ENCODE measurements at regions not wholly inside any gene's neighbourhood (a gene's known extent, or its start where the extent isn't known, plus 50 kb on each side); places are given as distances from the start of the nearest gene placed in this dataset.
A peak's percentile ranks its signal among the peaks of the same experiment; 100 is the strongest.

- DNase-seq (ENCODE audit: low spot score) = no peak
Observed at GRCh38 chr3:24937228-24937627, 442.6 kb upstream of the THRB start.

- peak; percentile 5 for DNase-seq (ENCODE audit: low spot score)
Observed at GRCh38 chr3:24937780-24938179, 443.1 kb upstream of the THRB start.

- no peak for DNase-seq (ENCODE audit: low spot score)
Observed at GRCh38 chr3:24943961-24944360, 449.3 kb upstream of the THRB start.

GRCh38 chr3:24944805-24945520 lies 450.3 kb upstream of the THRB start:
- no peak for DNase-seq (ENCODE audit: low spot score)

GRCh38 chr3:24945563-24945962 lies 450.9 kb upstream of the THRB start:
- no peak for DNase-seq (ENCODE audit: low spot score)

GRCh38 chr3:24947103-24947502 lies 452.5 kb upstream of the THRB start:
- DNase-seq (ENCODE audit: low spot score) = no peak

GRCh38 chr3:24951180-24951579 lies 456.5 kb upstream of the THRB start:
- no peak for DNase-seq (ENCODE audit: low spot score)

- no peak for DNase-seq (ENCODE audit: low spot score)
Observed at GRCh38 chr3:24952388-24952787, 457.7 kb upstream of the THRB start.

GRCh38 chr3:24953060-24953771 lies 458.6 kb upstream of the THRB start:
- no peak for DNase-seq (ENCODE audit: low spot score)

GRCh38 chr3:24956613-24957012 lies 462.0 kb upstream of the THRB start:
- no peak for DNase-seq (ENCODE audit: low spot score)

- DNase-seq (ENCODE audit: low spot score) = no peak
Observed at GRCh38 chr3:24958271-24958670, 463.6 kb upstream of the THRB start.

- no peak for DNase-seq (ENCODE audit: low spot score)
Observed at GRCh38 chr3:24958910-24959447, 464.3 kb upstream of the THRB start.

- peak; percentile 46 for DNase-seq (ENCODE audit: low spot score)
Observed at GRCh38 chr3:24963762-24964625, 464.1 kb upstream of the RARB start.

- no peak for DNase-seq (ENCODE audit: low spot score)
Observed at GRCh38 chr3:24965706-24966385, 462.2 kb upstream of the RARB start.

- DNase-seq (ENCODE audit: low spot score) = no peak
Observed at GRCh38 chr3:24968036-24968435, 460.0 kb upstream of the RARB start.

GRCh38 chr3:24972491-24972890 lies 455.6 kb upstream of the RARB start:
- no peak for DNase-seq (ENCODE audit: low spot score)

- no peak for DNase-seq (ENCODE audit: low spot score)
Observed at GRCh38 chr3:24981309-24981708, 446.8 kb upstream of the RARB start.

- no peak for DNase-seq (ENCODE audit: low spot score)
Observed at GRCh38 chr3:24981924-24982323, 446.1 kb upstream of the RARB start.

- DNase-seq (ENCODE audit: low spot score) = no peak
Observed at GRCh38 chr3:24985668-24986067, 442.4 kb upstream of the RARB start.

- DNase-seq (ENCODE audit: low spot score) = no peak
Observed at GRCh38 chr3:24986612-24987011, 441.5 kb upstream of the RARB start.

- DNase-seq (ENCODE audit: low spot score) = no peak
Observed at GRCh38 chr3:24999357-24999756, 428.7 kb upstream of the RARB start.

Data from RKO (cell line).